ENCODE measurements at regions not wholly inside any gene's neighbourhood (a gene's known extent, or its start where the extent isn't known, plus 50 kb on each side); places are given as distances from the start of the nearest gene placed in this dataset.

DNA sequence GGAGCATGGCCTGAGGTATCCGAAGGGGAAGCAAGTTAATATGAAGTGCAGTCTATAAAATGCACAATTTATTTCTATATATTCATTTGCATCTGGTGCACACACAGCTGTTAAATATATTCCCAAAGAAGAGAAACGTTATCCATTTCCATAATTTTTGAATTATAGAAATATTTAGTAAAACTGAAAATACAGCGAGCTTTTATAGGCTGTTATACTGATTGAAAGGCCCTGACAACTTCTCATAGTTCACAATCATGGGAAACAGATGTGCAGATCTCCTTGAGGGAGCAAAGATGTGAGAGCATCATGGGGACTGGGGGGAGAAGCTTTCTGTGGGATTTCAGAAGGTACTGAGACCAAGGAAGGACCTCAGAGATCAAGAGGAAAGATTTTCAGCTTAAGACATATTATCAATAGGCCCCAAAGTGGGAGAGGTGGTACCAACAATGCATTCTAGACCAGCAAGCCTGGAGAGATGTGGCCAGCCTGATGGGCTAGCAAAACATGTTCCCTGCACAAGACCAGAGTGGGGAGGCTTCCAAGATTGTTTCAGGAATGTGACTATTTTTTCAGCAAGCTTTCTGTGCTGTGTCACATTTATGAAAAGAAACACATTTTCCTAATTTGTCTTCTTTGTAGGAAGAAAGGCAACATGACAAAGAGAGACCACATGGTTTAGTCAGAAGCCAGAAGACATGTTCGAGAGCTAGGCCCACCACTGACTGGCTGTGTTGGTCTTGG, 256.0 kb upstream of the SFRP2 start:
- TF ChIP-seq, protein P1, sequence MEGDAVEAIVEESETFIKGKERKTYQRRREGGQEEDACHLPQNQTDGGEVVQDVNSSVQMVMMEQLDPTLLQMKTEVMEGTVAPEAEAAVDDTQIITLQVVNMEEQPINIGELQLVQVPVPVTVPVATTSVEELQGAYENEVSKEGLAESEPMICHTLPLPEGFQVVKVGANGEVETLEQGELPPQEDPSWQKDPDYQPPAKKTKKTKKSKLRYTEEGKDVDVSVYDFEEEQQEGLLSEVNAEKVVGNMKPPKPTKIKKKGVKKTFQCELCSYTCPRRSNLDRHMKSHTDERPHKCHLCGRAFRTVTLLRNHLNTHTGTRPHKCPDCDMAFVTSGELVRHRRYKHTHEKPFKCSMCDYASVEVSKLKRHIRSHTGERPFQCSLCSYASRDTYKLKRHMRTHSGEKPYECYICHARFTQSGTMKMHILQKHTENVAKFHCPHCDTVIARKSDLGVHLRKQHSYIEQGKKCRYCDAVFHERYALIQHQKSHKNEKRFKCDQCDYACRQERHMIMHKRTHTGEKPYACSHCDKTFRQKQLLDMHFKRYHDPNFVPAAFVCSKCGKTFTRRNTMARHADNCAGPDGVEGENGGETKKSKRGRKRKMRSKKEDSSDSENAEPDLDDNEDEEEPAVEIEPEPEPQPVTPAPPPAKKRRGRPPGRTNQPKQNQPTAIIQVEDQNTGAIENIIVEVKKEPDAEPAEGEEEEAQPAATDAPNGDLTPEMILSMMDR (IDR thresholded peaks at IDR 0.05), result no peak
- TF ChIP-seq POLR2A (IDR thresholded peaks at IDR 0.05) (no peak), POLR2AphosphoS5 (IDR thresholded peaks at IDR 0.05) (no peak)

Data from sigmoid colon (tissue), 4 donors.